ENCODE measurements at regions not wholly inside any gene's neighbourhood (a gene's known extent, or its start where the extent isn't known, plus 50 kb on each side); places are given as distances from the start of the nearest gene placed in this dataset.

DNA sequence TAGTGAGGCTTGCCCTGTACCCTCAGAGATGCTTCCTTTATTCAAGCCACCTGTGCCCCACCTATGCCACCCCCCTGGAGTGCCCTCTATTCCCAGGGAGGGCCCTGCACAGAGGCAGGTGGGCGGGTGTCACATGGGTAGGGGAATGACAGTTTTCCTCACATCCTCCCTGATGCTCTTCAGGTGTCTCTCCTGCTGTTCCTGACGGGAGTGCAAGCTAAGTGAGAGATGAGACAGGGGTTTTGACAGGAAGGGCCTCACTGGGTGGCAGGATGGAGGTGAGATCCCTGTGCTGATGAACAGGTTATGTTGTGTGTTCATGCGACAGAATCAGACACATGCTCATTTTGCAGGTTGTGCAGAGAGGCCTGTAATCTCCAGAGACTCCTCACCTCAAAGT is 164.1 kb upstream of the CHD6 start:
- no peaks in the 10 kb centered on the region for H3K9me3 ChIP-seq (replicated peaks; ENCODE audit: control insufficient read depth, insufficient read depth, low read length)
- TF ChIP-seq SRF (IDR thresholded peaks at IDR 0.05; ENCODE audit: low read depth in 2 of 2, low read length in 2 of 2) = no peak
- TF ChIP-seq EGR1 (IDR thresholded peaks at IDR 0.05; ENCODE audit: borderline replicate concordance in 1 of 2, low read depth in 2 of 2, low read length in 2 of 2) = no peak
- TF ChIP-seq PAX5 (IDR thresholded peaks at IDR 0.05; ENCODE audit: borderline replicate concordance, low read depth, low read length) = no peak
- no peak for TF ChIP-seq CREM (IDR thresholded peaks at IDR 0.05; ENCODE audit: low read depth)
- TF ChIP-seq, protein P1, sequence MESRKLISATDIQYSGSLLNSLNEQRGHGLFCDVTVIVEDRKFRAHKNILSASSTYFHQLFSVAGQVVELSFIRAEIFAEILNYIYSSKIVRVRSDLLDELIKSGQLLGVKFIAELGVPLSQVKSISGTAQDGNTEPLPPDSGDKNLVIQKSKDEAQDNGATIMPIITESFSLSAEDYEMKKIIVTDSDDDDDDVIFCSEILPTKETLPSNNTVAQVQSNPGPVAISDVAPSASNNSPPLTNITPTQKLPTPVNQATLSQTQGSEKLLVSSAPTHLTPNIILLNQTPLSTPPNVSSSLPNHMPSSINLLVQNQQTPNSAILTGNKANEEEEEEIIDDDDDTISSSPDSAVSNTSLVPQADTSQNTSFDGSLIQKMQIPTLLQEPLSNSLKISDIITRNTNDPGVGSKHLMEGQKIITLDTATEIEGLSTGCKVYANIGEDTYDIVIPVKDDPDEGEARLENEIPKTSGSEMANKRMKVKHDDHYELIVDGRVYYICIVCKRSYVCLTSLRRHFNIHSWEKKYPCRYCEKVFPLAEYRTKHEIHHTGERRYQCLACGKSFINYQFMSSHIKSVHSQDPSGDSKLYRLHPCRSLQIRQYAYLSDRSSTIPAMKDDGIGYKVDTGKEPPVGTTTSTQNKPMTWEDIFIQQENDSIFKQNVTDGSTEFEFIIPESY (IDR thresholded peaks at IDR 0.05) = no peak
- TF ChIP-seq WRNIP1 (IDR thresholded peaks at IDR 0.05; ENCODE audit: borderline replicate concordance, low read depth, low read length) = no peak
- no peak for TF ChIP-seq CREB1 (IDR thresholded peaks at IDR 0.05; ENCODE audit: low read depth)
- TF ChIP-seq GABPA (IDR thresholded peaks at IDR 0.05; ENCODE audit: low read depth) = no peak
- TF ChIP-seq EP300 (IDR thresholded peaks at IDR 0.05; ENCODE audit: borderline replicate concordance in 1 of 2, control insufficient read depth in 1 of 2, low read depth in 2 of 2, low read length in 2 of 2) = no peak
- no peak for TF ChIP-seq SP1 (IDR thresholded peaks at IDR 0.05; ENCODE audit: low read depth, low read length)
- no peak for TF ChIP-seq ESRRA (IDR thresholded peaks at IDR 0.05; ENCODE audit: low read length)
- TF ChIP-seq, protein P2, sequence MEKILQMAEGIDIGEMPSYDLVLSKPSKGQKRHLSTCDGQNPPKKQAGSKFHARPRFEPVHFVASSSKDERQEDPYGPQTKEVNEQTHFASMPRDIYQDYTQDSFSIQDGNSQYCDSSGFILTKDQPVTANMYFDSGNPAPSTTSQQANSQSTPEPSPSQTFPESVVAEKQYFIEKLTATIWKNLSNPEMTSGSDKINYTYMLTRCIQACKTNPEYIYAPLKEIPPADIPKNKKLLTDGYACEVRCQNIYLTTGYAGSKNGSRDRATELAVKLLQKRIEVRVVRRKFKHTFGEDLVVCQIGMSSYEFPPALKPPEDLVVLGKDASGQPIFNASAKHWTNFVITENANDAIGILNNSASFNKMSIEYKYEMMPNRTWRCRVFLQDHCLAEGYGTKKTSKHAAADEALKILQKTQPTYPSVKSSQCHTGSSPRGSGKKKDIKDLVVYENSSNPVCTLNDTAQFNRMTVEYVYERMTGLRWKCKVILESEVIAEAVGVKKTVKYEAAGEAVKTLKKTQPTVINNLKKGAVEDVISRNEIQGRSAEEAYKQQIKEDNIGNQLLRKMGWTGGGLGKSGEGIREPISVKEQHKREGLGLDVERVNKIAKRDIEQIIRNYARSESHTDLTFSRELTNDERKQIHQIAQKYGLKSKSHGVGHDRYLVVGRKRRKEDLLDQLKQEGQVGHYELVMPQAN (conservative IDR thresholded peaks at IDR 0.05) = no peak
- H2AFZ ChIP-seq (ENCODE audit: control insufficient read depth, low read depth, low read length) = no peak overlapping the region
- FAIRE-seq = no peak
- CTCF ChIA-PET = no interaction called here
- no peak for ATAC-seq
- no peaks in the 10 kb centered on the region for H3K4me1 ChIP-seq (ENCODE audit: control insufficient read depth, insufficient read depth, low read length)
- H3K27ac ChIP-seq (ENCODE audit: control insufficient read depth, insufficient read depth) = no peak overlapping the region
- DNase-seq (ENCODE audit: low read depth, low spot score) = no peak
- POLR2A ChIA-PET = no interaction called here
- WGBS (ENCODE audit: insufficient coverage, insufficient replicate concordance, low lambda C conversion rate, missing lambda C conversion rate) = 20% methylated on average over 3 of the region's 3 CpGs
- no peaks in the 10 kb centered on the region for H3K79me2 ChIP-seq (ENCODE audit: control insufficient read depth, insufficient read depth, low read length)
- no peaks in the 10 kb centered on the region; a peak in 1 of 4 replicates for H3K27me3 ChIP-seq (replicated peaks in 1 of 2; ENCODE audit: control insufficient read depth in 2 of 2, insufficient read depth in 2 of 2, low read length in 1 of 2)
- in situ Hi-C loops (cut with MboI) = no loop called here
- intact Hi-C loops (cut with micrococcal nuclease; ENCODE audit: unreplicated experiment) = no loop called here
- BruUV-seq (replicated peaks) = no TSS peak
- SMC1A ChIA-PET (ENCODE audit: uncharacterized antibody, unreplicated experiment) = no interaction called here
- H3K4me2 ChIP-seq (ENCODE audit: control insufficient read depth, insufficient read depth) = no peak overlapping the region
- no peaks in the 10 kb centered on the region for H4K20me1 ChIP-seq (ENCODE audit: control insufficient read depth, insufficient read depth)
- H3K36me3 ChIP-seq (ENCODE audit: control insufficient read depth in 2 of 2, insufficient read depth in 2 of 2, low read length in 1 of 2) = no peaks in the 10 kb centered on the region
- RAD21 ChIA-PET (ENCODE audit: unreplicated experiment) = no interaction called here
- H3K9ac ChIP-seq (ENCODE audit: control insufficient read depth, insufficient read depth, low read length) = no peak overlapping the region
- H3K4me3 ChIP-seq = no peak overlapping the region
